GM19043 (cell line): ENCODE measurements at regions not wholly inside any gene's neighbourhood (a gene's known extent, or its start where the extent isn't known, plus 50 kb on each side); places are given as distances from the start of the nearest gene placed in this dataset.
"Not testable (repeated sequence)": the region's sequence is repeated elsewhere in the genome, so short reads cannot be mapped to it uniquely, and the experiment has no call there.

Source experiments
- ATAC-seq: cut with Tn5 transposase; IDR thresholded peaks from one replicate; pipeline ENCODE4 v1.9.1; 2021; ENCODE audit warnings: low read depth; ENCODE audit not compliant: unreplicated experiment

- ATAC-seq, result not testable (repeated sequence)
Observed at GRCh38 chr5:34261020-34261419, 218.0 kb upstream of the C1QTNF3 start.

- not testable (repeated sequence) for ATAC-seq
Observed at GRCh38 chr5:34266151-34266550, 223.1 kb upstream of the C1QTNF3 start.

DNA sequence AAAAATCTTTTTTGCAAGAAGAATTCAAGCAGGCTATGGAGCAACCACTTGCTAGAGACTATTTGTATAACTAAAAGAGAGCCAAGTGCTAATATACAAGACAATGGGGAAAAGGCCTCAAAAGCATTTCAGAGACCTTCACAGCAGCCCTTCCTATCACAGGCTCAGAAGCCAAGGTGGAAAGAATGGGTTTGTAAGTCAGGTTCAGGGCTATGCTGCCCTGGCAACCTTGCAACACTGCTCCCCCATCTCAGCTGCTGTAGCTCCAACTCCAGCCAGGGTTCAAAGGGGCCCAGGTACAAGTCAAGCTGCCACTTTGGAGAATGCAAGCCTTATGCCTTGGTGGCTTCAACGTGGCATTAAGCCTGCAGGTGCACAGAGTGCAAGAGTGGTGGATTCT lies 253.7 kb upstream of the C1QTNF3 start:
- not testable (repeated sequence) for ATAC-seq

GRCh38 chr5:34329201-34329600 lies 286.2 kb upstream of the C1QTNF3 start:
- ATAC-seq, result not testable (repeated sequence)

DNA sequence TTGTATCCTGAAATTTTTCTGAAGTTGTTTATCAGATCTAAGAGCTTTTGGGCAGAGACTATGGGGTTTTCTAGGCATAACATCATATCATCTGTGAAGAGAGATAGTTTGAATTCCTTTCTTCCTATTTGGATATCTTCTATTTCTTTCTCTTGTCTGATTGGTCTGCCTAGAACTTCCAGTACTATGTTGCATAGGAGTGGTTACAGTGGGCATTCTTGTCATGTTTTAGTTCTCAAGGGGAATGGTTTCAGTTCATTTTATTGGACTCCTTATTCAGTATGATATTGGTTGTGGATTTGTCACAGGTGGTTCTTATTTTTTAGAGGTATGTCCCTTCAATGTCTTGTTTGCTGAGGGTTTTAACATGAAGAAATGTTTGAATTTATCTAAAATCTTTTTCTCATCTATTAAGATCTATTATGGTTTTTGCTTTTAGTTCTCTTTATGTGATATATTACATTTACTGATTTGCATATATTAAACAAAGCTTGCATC lies 286.6 kb upstream of the C1QTNF3 start:
- not testable (repeated sequence) for ATAC-seq

- ATAC-seq, result not testable (repeated sequence)
Observed at GRCh38 chr5:34331928-34332454, 289.0 kb upstream of the C1QTNF3 start.

DNA sequence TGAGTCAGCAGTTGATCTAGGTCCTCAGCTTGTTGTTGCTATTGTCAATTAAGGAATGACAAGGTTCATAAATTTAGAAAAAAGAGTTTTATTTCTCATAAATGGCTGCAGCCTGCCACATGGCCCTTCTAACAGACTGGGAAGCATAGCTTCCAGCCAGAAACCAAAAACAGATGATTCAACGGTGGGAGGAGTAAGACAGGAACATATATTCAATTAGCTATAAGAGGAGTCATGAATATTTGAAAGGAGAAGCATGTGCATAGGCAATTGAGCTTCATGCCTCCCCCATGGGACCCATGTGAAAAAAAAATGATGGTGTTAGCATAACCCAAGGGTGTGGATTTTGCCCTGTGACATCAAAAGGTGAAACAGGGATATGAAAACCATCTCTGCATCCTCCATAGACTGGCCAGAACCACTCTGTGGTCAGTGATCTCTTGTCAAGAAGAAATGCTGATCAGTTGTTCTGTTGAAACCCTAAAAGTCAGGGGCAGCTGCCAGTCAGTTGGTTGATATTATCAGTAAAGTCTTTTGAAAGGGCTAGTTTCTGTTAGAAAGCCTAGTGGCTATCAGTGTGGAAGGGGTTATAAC lies 296.5 kb upstream of the C1QTNF3 start:
- not testable (repeated sequence) for ATAC-seq

GRCh38 chr5:34354440-34354839 lies 301.7 kb upstream of the RAI14 start:
- ATAC-seq, result not testable (repeated sequence)

DNA sequence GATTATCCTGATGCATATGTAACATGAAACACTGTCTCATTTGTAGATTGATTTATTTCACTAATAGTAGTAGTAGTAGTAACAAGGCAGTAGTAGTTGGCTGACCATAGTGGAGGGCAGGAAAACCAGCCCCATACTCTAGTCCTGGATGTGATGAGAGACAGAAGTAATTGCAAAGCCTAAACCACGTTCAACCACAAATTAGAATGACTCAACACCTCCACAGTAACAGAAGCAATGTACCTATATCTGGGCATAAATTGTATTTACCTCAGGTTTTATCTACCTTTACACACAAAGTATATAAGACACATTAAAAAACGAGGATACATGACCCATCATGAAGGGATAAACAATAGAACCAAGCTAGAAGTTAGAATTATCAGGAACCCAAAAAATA lies 284.7 kb upstream of the RAI14 start:
- ATAC-seq, result not testable (repeated sequence)

DNA sequence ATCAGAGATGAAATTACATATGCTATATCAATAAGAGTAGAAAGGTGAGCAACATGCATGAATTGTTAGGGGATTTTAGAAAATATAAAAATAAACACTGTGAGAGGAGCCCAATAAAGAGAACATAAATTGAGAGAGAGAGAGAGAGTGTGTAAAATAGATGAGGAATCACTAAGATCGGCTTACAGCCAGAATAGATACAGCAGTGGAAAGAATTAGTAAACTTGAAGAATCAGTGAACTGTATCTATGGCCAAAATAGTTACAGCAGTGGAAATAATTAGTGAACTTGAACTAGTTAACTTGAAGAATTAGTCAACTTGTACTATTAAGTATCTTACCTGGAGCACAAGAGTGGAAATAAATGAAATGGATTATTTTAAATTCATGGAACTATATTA lies 284.3 kb upstream of the RAI14 start:
- not testable (repeated sequence) for ATAC-seq

DNA sequence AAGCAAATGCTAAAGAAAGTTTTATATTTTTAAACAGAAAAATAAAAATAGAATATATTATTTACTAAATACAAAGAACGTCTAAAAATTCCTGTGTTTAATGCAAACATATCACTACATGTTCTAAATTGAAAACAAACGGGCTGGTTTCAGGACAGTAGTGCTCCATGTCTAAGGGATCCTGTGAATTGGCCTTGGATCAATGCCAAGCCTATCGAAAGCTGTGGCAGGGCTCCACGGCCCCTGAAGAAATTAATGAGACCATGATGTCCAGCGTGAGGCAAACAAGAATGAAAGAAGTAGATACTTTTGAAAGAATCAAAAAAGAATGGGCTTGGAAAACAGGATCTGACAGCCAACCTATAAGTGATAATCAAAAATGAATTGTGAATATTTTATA lies 283.4 kb upstream of the RAI14 start:
- not testable (repeated sequence) for ATAC-seq

- ATAC-seq, result not testable (repeated sequence)
Observed at GRCh38 chr5:34377651-34378050, 278.5 kb upstream of the RAI14 start.

- not testable (repeated sequence) for ATAC-seq
Observed at GRCh38 chr5:34378498-34378897, 277.6 kb upstream of the RAI14 start.

DNA sequence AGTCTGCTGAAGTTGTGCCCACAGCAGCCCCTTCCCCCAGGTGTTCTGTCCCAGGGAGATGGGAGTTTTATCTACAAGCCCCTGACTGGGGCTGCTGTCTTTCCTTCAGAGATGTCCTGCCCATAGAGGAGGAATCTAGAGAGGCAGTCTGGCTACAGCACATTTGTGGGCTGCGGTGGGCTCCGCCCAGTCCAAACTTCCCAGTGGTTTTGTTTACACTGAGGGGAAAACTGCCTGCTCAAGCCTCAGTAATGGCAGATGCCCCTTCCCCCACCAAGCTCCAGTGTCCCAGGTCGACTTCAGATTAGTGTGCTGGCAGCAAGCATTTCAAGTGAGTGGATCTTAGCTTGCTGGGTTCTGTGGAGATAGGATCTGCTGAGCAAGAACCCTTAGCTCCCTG lies 267.4 kb upstream of the RAI14 start:
- ATAC-seq, result not testable (repeated sequence)

DNA sequence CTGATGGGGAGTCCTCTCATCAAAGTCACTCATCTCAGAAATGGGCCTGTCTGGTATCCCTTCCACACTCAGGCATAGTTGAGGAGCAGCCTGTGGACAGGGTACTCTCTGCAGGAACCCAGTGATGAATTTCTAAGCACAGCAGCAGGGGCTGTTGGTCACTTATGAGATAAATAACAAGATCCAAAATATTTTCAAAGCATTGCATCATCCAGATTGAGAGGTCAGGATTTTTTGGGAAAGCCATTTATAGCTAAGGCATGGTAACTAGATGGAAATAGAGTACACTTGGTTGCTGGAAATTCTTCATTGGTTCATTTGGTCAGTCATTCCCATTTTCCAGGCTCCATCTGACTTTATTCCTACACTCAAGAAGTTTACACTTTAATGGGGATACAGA lies 246.8 kb upstream of the RAI14 start:
- no peak for ATAC-seq

- no peak for ATAC-seq
Observed at GRCh38 chr5:34410411-34411139, 245.6 kb upstream of the RAI14 start.

GRCh38 chr5:34411470-34412346 lies 244.4 kb upstream of the RAI14 start:
- ATAC-seq, result no peak

GRCh38 chr5:34412736-34413135 lies 243.4 kb upstream of the RAI14 start:
- ATAC-seq, result no peak

- peak; percentile 96 for ATAC-seq
Observed at GRCh38 chr5:34415559-34416198, 240.4 kb upstream of the RAI14 start.

GRCh38 chr5:34416501-34417008 lies 239.6 kb upstream of the RAI14 start:
- ATAC-seq, result no peak
